HG03432 (cell line): ENCODE measurements at regions not wholly inside any gene's neighbourhood (a gene's known extent, or its start where the extent isn't known, plus 50 kb on each side); places are given as distances from the start of the nearest gene placed in this dataset.

Experiments used
- ATAC-seq: cut with Tn5 transposase; IDR thresholded peaks from one replicate; pipeline ENCODE4 v1.9.1; 2021; ENCODE audit warnings: mild to moderate bottlenecking, moderate library complexity; ENCODE audit not compliant: unreplicated experiment

DNA sequence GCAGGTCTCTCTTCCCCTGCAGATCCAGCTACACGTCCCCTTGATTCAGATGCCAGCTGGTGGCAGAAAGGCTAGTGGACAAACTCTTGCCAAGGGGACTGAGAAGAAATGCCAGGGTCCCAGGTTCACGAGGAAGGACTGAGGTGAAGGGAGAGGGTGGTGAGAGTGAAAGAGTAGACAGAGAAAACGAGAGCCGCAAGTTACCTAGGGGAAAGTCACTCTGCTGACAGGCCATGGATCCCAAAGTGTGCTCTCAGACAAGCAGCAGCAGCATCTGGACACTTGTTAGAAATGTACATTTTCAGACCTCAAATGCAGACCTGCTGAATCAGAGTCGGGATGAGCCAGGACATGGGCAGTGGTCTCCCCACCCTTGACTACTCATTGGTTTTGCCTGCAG is 192.3 kb downstream of the FGFR2 start:
- no peak for ATAC-seq

DNA sequence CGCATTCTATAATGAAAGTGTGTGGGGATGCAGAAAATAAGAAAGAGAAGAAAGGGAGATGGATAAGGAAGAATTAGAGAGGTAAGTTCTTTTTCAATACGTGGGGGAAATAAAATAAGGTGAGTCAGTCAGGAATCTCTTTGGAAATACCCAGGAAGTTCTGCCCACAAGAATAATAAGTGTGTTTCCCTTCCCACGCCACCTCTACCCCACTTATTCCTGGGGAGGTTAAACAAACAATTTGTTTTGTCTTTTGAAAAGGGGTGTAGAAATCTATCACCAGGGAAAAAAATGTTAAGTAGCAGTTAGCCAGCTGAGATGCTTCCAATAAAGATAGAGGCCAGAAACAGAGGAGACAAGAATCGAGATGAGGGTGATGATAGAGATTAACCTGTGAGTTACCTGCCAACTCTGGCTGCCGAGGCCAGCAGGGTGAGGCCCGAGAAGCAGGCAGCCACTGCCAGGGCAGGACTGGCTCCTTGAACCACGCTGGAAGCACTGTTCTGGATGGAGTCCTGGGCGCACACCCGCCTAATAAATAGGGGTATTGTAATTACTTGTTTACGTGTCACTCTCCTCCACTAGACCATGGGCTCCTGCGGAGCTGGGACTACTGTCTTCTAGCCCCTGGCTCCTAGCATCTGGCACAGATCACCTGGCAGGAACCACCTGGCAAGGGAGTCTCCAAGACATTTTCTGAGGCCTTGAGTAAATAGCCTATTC is 191.3 kb downstream of the FGFR2 start:
- ATAC-seq = no peak

DNA sequence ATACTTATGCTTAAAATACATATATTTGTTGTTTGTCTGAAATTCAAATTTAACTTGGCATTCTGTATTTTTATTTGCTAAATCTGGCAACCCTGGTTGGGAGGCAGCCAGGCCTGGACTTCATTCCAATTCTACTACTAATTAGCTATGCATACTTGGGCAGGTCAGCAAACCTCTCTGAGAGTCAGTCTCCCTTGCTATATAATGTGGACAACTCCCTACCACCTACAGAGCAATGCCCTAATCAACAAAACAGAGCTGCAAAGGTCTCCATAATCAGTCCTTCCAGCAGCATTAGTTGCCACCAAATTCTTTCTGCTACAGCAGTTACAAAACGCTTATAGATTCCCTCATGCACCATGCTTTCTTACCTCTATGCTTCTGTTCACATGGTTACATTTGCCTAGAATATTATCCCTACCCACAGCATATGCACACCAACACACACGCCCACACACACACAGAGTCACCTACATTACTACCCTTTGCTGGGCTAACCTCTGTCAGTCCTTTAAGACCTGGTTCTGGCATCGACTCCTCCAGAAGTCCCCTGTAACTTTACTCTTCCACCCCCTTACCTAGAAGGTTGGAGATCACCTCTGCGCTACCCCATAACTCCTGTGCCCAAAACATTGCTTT is 188.7 kb downstream of the FGFR2 start:
- ATAC-seq = no peak

DNA sequence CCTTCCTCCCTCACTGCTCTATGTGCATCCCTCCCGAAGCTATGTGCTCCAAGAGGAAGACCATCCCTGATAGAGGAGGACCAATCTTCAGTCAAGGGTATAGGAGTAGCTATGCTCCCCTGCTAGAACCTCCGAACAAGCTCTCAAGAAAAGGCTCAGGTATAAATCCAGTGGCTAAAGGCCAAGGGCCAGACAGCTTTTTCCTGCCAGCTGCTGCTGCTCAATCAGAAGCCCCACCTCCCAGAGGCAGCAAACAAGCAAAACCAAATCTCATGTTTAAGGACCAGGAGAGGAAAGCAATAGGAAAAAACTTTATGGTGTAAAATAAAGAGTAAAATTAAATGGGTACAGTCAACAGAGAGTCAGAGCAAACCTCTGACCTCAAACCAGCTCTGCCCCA is 187.2 kb downstream of the FGFR2 start:
- ATAC-seq = no peak

DNA sequence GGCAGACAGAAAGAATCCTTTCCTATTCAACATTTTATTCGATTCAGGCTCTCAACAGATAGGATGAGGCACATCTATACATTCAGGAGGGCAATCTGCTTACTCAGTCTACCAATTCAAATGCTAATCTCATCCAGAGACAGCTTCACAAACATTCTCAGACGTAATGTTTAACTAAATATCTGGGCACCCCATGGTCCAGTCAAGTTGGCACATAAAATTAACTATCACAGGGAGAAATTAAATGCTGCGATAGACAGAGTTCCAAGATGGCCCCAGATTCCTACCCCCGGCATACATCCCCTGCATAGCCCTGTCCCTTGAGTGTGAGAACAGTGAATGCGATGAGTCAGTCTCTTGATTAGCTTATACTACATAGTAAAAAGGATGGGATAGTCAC is 184.3 kb downstream of the FGFR2 start:
- no peak for ATAC-seq

DNA sequence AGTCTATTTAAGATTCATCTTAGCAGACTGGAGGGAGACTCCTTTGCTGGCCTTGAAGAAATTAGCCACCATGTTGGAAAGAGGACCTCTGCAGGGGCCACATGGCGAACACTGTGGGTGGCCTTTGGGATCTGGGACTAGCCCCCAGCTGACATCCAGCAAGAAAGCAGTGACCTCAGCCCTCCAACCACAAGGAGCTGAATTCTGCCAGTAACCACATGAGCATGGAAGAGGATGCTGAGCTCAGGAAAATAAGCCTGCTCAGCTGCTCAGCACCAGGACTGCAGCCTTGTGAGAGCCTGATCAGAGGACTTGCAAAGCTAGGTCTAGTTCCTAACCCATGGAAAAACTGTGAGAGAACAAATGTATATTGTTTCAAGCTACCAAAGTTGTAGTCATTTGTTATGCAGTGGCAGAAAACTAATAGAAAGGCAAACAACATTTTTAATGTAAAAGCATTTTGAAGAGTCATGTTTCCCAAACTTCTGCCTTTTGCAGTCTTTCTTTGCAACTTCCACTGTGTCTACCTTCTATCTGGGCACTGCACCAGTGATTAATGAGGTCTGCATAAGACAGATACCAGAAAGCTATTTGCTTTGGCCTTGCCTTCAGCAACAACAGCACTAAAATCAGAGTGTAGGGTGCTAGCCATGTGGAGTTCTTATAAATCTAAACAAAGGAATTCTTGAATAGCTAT is 183.7 kb downstream of the FGFR2 start:
- ATAC-seq = no peak

DNA sequence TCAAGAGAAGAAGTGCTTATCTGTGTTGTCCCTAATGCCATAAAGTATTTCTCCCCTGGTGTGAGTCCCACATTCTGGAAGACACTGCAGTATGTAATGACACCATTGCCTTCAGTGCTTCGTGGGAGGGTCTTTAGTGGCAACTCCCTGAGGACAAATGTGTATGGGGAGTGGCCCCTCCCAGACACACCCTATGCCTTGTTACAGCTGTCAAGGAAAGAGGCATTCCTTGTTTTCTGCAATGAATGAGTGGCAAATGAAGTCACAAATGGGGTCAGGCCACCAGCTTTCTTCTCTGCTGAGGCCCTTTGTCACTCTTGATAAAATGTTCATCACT is 183.2 kb downstream of the FGFR2 start:
- ATAC-seq = no peak

DNA sequence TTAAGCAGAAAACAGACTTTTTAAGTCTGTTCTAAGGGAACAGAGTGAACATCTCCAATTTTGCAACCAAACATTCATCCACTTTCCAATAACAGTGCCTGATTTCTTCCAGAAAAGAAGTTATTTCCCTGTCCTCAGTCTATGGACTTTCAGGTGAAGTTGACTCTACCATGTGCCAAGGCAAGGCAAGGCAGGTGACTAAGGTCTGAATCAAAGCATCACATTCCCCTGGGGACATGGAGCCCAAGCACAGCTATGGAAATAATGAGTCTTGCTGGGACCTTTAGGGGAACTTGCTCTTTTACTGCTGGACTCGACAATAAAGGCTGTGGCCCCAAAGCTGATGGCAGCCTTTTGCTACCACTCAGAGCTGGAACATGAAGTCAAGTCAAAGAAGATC is 182.2 kb downstream of the FGFR2 start:
- ATAC-seq = no peak

DNA sequence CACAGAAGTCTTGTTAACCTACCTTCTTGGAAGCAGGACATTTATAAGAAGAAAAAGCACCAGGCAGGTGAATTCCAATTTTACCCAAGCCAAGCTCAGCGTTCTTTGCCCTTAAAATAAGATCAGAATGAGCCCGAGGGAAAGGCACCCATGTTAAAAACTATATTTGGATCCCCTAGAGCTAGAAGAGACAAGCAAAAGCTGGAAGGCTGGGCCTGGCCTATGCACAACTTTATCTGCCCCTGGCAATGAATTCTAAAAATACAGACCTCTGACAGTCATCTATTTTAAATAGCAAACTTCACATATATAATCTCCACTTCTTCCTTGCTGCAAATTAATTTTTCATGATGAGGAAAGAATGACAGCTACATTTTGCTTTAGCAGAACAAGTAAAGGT is 180.9 kb downstream of the FGFR2 start:
- no peak for ATAC-seq

DNA sequence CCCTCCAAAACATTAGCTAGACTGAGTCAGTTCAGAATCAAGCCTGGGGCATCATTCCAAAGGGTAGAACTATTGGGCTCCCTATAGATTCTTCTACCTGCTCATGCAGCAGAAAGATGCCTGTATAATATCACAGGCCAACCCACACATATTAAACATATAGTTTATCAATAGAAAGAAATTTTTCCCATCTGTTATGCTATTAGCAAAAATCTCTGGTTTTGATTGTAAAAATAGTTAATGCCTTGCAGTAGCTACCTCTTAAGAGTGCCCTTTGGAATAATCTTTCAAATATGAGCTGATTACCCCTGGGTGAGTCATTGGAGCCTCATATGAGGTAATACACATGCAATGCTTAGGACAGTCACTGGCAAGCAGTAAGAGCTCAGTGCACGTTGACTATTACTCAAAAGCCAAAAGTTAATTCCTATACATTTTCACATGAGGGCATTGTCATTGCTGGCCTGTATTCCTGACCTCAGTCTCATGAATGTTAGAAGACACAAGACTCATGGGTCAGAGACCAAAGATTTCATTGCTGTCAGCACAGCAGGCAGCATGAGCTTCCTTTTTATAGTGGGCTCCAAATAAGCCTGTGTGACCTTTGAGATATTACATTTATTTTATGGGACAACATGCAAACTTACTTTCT is 180.0 kb downstream of the FGFR2 start:
- ATAC-seq = no peak

DNA sequence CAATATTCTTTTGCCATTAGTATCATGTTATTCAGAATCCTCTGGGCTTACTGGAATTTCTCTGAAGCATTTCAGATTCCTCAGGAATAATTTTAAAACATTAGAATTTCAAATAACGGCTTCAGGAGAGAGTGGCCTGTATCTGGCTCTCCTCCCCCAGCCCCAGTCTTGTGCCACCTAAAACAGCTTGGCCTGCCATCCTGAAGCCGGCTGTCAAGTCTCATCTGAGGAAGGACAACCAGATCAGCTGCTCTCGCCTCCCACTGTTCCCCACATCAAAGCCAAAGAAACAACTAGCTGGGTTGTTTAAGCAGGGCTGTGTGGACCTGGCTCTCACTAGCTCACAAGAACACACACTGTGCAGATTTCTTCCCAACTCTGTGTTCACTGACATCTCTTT is 178.2 kb downstream of the FGFR2 start:
- ATAC-seq = no peak

DNA sequence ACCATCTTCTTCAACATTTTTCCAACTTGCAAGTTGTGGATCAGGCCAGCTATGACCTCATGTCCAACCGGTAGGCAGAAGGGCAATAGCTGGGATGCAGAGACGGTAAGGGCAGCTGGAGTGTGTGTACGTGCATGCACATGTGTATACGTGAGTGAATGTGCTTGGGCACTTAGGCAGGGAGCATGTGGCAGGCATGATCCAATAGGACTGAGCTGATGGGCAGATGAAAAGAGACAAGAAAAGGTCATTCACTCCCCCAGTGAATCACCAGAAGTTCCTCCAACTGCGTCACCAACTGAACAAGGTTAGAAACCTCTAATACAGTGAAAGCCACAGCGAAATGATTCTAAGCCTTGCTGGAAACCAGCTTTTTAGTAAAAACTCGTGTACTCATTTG is 176.1 kb downstream of the FGFR2 start:
- ATAC-seq = no peak

DNA sequence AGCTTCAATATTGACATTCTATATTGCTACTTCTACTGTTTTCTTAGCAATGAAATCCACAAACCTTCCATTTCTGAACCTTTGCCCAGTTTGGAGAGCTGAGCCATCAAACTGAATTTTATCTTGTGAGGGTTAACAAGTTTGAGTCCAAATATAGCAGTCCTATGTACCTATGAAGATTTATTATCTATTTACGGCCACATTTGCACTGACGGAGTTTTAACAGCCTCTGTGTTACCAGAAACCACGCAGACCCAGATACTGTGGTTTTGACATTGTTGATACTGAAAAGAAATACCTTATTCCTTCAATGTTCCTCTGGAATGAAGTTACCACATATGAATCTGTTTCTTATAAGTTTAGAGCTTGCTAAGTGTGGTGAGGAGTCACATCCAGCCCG is 172.6 kb downstream of the FGFR2 start:
- ATAC-seq = no peak

DNA sequence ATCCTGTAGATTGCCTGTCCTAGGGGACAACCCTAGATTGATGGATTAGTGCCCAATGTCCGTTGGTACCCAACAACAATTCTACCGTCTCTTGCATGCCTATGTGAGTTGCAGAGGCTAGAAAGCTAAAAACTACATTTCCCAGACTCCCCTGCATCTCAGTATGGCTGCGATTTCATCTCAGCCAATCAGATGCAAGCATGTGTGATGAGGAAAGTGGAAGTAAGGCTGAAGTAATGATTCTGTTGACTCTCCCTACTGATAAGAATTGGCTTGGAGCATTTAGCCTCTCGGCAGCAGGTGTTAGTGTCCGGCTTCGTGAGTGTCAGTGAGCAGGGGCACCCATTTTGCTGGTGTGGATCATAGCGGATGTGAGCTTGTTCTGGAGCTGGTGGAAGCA is 171.9 kb downstream of the FGFR2 start:
- no peak for ATAC-seq
